ENCODE measurements at regions not wholly inside any gene's neighbourhood (a gene's known extent, or its start where the extent isn't known, plus 50 kb on each side); places are given as distances from the start of the nearest gene placed in this dataset.
A peak's percentile ranks its signal among the peaks of the same experiment; 100 is the strongest.

GRCh38 chr3:23739536-23739935 is 66.2 kb upstream of the UBE2E1 start:
- Histone ChIP-seq H3K4me2 (ENCODE audit: insufficient read depth, low read length) (peak overlapping the region; percentile 34), H3K4me1 (ENCODE audit: insufficient read depth, low read length) (peaks cover 29% of the 10 kb centered on the region), H3K79me2 (ENCODE audit: insufficient read depth, low read length) (no peaks in the 10 kb centered on the region), H3K9me3 (ENCODE audit: low read depth, low read length) (no peaks in the 10 kb centered on the region), H3K27ac (ENCODE audit: low read depth, low read length) (no peak overlapping the region), H2AFZ (ENCODE audit: low read length) (no peak overlapping the region), H3K36me3 (ENCODE audit: insufficient read depth, low read length) (no peaks in the 10 kb centered on the region), H4K20me1 (ENCODE audit: insufficient read depth, low read length) (no peaks in the 10 kb centered on the region), H3K27me3 (ENCODE audit: insufficient read depth, low read length) (peaks cover 25% of the 10 kb centered on the region), H3K4me3 (ENCODE audit: insufficient read depth, low read length) (no peak overlapping the region)
- no peak for TF ChIP-seq CTCF (IDR thresholded peaks at IDR 0.05; ENCODE audit: extremely low read depth, low read depth, low read length)
- peak; percentile 89 for DNase-seq (ENCODE audit: insufficient read length, low spot score, missing footprints)

- Histone ChIP-seq H4K20me1 (ENCODE audit: insufficient read depth, low read length) (no peaks in the 10 kb centered on the region), H3K27me3 (ENCODE audit: insufficient read depth, low read length) (peaks cover 25% of the 10 kb centered on the region), H3K36me3 (ENCODE audit: insufficient read depth, low read length) (no peaks in the 10 kb centered on the region), H3K9me3 (ENCODE audit: low read depth, low read length) (no peaks in the 10 kb centered on the region), H3K4me2 (ENCODE audit: insufficient read depth, low read length) (no peak overlapping the region), H3K27ac (ENCODE audit: low read depth, low read length) (no peak overlapping the region), H3K4me3 (ENCODE audit: insufficient read depth, low read length) (no peak overlapping the region), H3K79me2 (ENCODE audit: insufficient read depth, low read length) (no peaks in the 10 kb centered on the region), H3K4me1 (ENCODE audit: insufficient read depth, low read length) (peaks cover 25% of the 10 kb centered on the region), H2AFZ (ENCODE audit: low read length) (no peak overlapping the region)
- TF ChIP-seq CTCF (IDR thresholded peaks at IDR 0.05; ENCODE audit: extremely low read depth, low read depth, low read length) = no peak
- no peak for DNase-seq (ENCODE audit: insufficient read length, low spot score, missing footprints)
Measured at GRCh38 chr3:23740517-23740965, 65.2 kb upstream of the UBE2E1 start.

- H3K27ac ChIP-seq (ENCODE audit: low read depth, low read length) = no peak overlapping the region
- TF ChIP-seq CTCF (IDR thresholded peaks at IDR 0.05; ENCODE audit: extremely low read depth, low read depth, low read length) = no peak
- DNase-seq (ENCODE audit: insufficient read length, low spot score, missing footprints) = no peak
- no peaks in the 10 kb centered on the region for H3K9me3 ChIP-seq (ENCODE audit: low read depth, low read length)
- no peak overlapping the region for H2AFZ ChIP-seq (ENCODE audit: low read length)
- peaks cover 20% of the 10 kb centered on the region for H3K4me1 ChIP-seq (ENCODE audit: insufficient read depth, low read length)
- H3K4me3 ChIP-seq (ENCODE audit: insufficient read depth, low read length) = no peak overlapping the region
- H3K4me2 ChIP-seq (ENCODE audit: insufficient read depth, low read length) = peak overlapping the region; percentile 2
- no peaks in the 10 kb centered on the region for H3K79me2 ChIP-seq (ENCODE audit: insufficient read depth, low read length)
- H3K36me3 ChIP-seq (ENCODE audit: insufficient read depth, low read length) = no peaks in the 10 kb centered on the region
- no peaks in the 10 kb centered on the region for H4K20me1 ChIP-seq (ENCODE audit: insufficient read depth, low read length)
- peaks cover 25% of the 10 kb centered on the region for H3K27me3 ChIP-seq (ENCODE audit: insufficient read depth, low read length)
Measured at GRCh38 chr3:23741036-23741706, 64.6 kb upstream of the UBE2E1 start.

- Histone ChIP-seq H3K9me3 (ENCODE audit: low read depth, low read length) (no peaks in the 10 kb centered on the region), H3K4me2 (ENCODE audit: insufficient read depth, low read length) (no peak overlapping the region), H4K20me1 (ENCODE audit: insufficient read depth, low read length) (no peaks in the 10 kb centered on the region), H3K79me2 (ENCODE audit: insufficient read depth, low read length) (no peaks in the 10 kb centered on the region), H3K27me3 (ENCODE audit: insufficient read depth, low read length) (peaks cover 25% of the 10 kb centered on the region), H3K36me3 (ENCODE audit: insufficient read depth, low read length) (no peaks in the 10 kb centered on the region), H3K4me3 (ENCODE audit: insufficient read depth, low read length) (no peak overlapping the region), H2AFZ (ENCODE audit: low read length) (no peak overlapping the region), H3K27ac (ENCODE audit: low read depth, low read length) (no peak overlapping the region), H3K4me1 (ENCODE audit: insufficient read depth, low read length) (peaks cover 20% of the 10 kb centered on the region)
- no peak for DNase-seq (ENCODE audit: insufficient read length, low spot score, missing footprints)
- no peak for TF ChIP-seq CTCF (IDR thresholded peaks at IDR 0.05; ENCODE audit: extremely low read depth, low read depth, low read length)
Measured at GRCh38 chr3:23743141-23743784, 62.5 kb upstream of the UBE2E1 start.

Data from osteoblast (primary cell).